ENCODE measurements at regions not wholly inside any gene's neighbourhood (a gene's known extent, or its start where the extent isn't known, plus 50 kb on each side); places are given as distances from the start of the nearest gene placed in this dataset.

DNA sequence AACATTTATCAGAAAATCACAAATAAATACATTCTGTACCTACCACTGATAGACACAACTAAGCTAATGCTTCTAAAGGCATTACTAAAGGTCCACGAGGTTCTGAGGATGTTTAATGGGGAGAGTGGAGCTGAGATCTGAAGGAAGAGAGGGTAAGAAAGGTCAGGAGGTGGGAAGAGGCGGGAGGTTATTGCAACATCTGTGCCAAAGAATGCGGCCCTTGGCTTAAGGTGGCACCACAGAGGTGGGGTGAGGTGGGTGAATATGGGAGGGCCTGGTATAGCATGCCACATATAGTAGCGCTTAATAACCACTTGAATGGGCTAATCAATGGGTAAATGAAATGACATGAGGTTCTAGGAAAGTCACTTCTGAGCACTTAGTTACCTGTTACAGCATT is 217.8 kb upstream of the ATP5MC3 start:
- Histone ChIP-seq H3K9me3 (ENCODE audit: control insufficient read depth in 4 of 4, low read length in 3 of 4) (no peaks in the 10 kb centered on the region), H3K27ac (ENCODE audit: low read depth in 1 of 2, low read length in 2 of 2) (no peak overlapping the region), H3K4me1 (ENCODE audit: control insufficient read depth in 4 of 4, insufficient read depth in 4 of 4, low read length in 3 of 4) (no peaks in the 10 kb centered on the region), H3K36me3 (ENCODE audit: control insufficient read depth in 4 of 4, insufficient read depth in 3 of 4, low read depth in 1 of 4, low read length in 3 of 4) (no peaks in the 10 kb centered on the region), H3K27me3 (ENCODE audit: control insufficient read depth in 4 of 4, insufficient read depth in 4 of 4, low read length in 3 of 4) (no peaks in the 10 kb centered on the region), H3K4me3 (ENCODE audit: low read depth in 1 of 3, low read length in 3 of 3) (no peak overlapping the region), H3K9ac (ENCODE audit: low read depth in 1 of 2, low read length in 2 of 2) (no peak overlapping the region)
- TF ChIP-seq YY1 (IDR thresholded peaks at IDR 0.05) (no peak), RXRA (IDR thresholded peaks at IDR 0.05) (no peak), JUND (IDR thresholded peaks at IDR 0.05) (no peak), HNF4G (IDR thresholded peaks at IDR 0.05) (no peak), FOXA2 (IDR thresholded peaks at IDR 0.05) (no peak), TAF1 (conservative IDR thresholded peaks at IDR 0.05) (no peak), GABPA (IDR thresholded peaks at IDR 0.05 in 1 of 2, conservative IDR thresholded peaks at IDR 0.05 in 1 of 2) (no peak), FOXA1 (IDR thresholded peaks at IDR 0.05) (no peak), HNF4A (conservative IDR thresholded peaks at IDR 0.05) (no peak), NR2F2 (IDR thresholded peaks at IDR 0.05) (no peak), RAD21 (IDR thresholded peaks at IDR 0.05) (no peak), EGR1 (IDR thresholded peaks at IDR 0.05; ENCODE audit: low read depth in 2 of 2) (no peak), SP1 (IDR thresholded peaks at IDR 0.05) (no peak)
- TF ChIP-seq, protein P1, sequence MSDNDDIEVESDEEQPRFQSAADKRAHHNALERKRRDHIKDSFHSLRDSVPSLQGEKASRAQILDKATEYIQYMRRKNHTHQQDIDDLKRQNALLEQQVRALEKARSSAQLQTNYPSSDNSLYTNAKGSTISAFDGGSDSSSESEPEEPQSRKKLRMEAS (IDR thresholded peaks at IDR 0.05) = no peak
- TF ChIP-seq, protein P2, sequence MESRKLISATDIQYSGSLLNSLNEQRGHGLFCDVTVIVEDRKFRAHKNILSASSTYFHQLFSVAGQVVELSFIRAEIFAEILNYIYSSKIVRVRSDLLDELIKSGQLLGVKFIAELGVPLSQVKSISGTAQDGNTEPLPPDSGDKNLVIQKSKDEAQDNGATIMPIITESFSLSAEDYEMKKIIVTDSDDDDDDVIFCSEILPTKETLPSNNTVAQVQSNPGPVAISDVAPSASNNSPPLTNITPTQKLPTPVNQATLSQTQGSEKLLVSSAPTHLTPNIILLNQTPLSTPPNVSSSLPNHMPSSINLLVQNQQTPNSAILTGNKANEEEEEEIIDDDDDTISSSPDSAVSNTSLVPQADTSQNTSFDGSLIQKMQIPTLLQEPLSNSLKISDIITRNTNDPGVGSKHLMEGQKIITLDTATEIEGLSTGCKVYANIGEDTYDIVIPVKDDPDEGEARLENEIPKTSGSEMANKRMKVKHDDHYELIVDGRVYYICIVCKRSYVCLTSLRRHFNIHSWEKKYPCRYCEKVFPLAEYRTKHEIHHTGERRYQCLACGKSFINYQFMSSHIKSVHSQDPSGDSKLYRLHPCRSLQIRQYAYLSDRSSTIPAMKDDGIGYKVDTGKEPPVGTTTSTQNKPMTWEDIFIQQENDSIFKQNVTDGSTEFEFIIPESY (IDR thresholded peaks at IDR 0.05) = no peak
- TF ChIP-seq, protein P3, sequence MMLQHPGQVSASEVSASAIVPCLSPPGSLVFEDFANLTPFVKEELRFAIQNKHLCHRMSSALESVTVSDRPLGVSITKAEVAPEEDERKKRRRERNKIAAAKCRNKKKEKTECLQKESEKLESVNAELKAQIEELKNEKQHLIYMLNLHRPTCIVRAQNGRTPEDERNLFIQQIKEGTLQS (IDR thresholded peaks at IDR 0.05) = no peak
- TF ChIP-seq, protein P4, sequence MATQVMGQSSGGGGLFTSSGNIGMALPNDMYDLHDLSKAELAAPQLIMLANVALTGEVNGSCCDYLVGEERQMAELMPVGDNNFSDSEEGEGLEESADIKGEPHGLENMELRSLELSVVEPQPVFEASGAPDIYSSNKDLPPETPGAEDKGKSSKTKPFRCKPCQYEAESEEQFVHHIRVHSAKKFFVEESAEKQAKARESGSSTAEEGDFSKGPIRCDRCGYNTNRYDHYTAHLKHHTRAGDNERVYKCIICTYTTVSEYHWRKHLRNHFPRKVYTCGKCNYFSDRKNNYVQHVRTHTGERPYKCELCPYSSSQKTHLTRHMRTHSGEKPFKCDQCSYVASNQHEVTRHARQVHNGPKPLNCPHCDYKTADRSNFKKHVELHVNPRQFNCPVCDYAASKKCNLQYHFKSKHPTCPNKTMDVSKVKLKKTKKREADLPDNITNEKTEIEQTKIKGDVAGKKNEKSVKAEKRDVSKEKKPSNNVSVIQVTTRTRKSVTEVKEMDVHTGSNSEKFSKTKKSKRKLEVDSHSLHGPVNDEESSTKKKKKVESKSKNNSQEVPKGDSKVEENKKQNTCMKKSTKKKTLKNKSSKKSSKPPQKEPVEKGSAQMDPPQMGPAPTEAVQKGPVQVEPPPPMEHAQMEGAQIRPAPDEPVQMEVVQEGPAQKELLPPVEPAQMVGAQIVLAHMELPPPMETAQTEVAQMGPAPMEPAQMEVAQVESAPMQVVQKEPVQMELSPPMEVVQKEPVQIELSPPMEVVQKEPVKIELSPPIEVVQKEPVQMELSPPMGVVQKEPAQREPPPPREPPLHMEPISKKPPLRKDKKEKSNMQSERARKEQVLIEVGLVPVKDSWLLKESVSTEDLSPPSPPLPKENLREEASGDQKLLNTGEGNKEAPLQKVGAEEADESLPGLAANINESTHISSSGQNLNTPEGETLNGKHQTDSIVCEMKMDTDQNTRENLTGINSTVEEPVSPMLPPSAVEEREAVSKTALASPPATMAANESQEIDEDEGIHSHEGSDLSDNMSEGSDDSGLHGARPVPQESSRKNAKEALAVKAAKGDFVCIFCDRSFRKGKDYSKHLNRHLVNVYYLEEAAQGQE (IDR thresholded peaks at IDR 0.05) = no peak
- DNase-seq (ENCODE audit: low spot score) = no peak
- WGBS = 66% methylated on average over 4 of the region's 4 CpGs

DNA sequence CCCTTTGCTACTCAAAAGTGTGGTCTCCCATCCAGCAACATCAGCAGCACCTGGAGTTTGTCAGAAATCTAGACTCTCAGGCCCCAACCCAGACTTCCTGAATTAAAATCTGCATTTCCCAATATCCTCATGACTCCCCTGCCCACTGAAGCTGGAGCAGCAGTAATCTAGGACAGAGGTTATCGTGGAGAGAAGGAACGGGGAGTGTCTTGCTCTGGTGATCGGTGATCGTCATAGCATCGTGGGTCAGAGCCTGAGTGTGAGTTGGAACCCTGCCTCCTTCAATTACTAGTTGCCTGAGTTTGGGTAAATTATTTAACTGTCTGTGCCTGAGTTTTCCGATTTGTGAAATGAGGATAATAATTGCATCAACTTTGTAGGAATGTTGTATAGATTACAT is 217.3 kb upstream of the ATP5MC3 start:
- Histone ChIP-seq H3K36me3 (ENCODE audit: control insufficient read depth in 4 of 4, insufficient read depth in 3 of 4, low read depth in 1 of 4, low read length in 3 of 4) (no peaks in the 10 kb centered on the region), H3K27me3 (ENCODE audit: control insufficient read depth in 4 of 4, insufficient read depth in 4 of 4, low read length in 3 of 4) (no peaks in the 10 kb centered on the region), H3K4me3 (ENCODE audit: low read depth in 1 of 3, low read length in 3 of 3) (no peak overlapping the region), H3K9ac (ENCODE audit: low read depth in 1 of 2, low read length in 2 of 2) (no peak overlapping the region), H3K4me1 (ENCODE audit: control insufficient read depth in 4 of 4, insufficient read depth in 4 of 4, low read length in 3 of 4) (no peaks in the 10 kb centered on the region), H3K27ac (ENCODE audit: low read depth in 1 of 2, low read length in 2 of 2) (no peak overlapping the region), H3K9me3 (ENCODE audit: control insufficient read depth in 4 of 4, low read length in 3 of 4) (no peaks in the 10 kb centered on the region)
- no peak for DNase-seq (ENCODE audit: low spot score)
- no peak for TF ChIP-seq FOXA1 (IDR thresholded peaks at IDR 0.05)
- no peak for TF ChIP-seq EGR1 (IDR thresholded peaks at IDR 0.05; ENCODE audit: low read depth in 2 of 2)
- TF ChIP-seq RXRA (IDR thresholded peaks at IDR 0.05) = no peak
- TF ChIP-seq JUND (IDR thresholded peaks at IDR 0.05) = no peak
- 82% methylated on average over 6 of the region's 6 CpGs for WGBS
